SU-DHL-6 (cell line): ENCODE measurements at regions not wholly inside any gene's neighbourhood (a gene's known extent, or its start where the extent isn't known, plus 50 kb on each side); places are given as distances from the start of the nearest gene placed in this dataset.
"Not testable (repeated sequence)": the region's sequence is repeated elsewhere in the genome, so short reads cannot be mapped to it uniquely, and the experiment has no call there.

Source experiments
- H2AFZ ChIP-seq: fragments of 200-600 bp; sonication (generic); 2 replicates; pipeline ENCODE4 v1.6.1; 2014; ENCODE audit warnings: low read depth, mild to moderate bottlenecking, moderate library complexity, mixed read lengths, antibody characterized with exemption, low read length; ENCODE audit not compliant: severe bottlenecking
- H3F3A ChIP-seq: fragments of 200-600 bp; shearing (Covaris generic); 2 replicates; pipeline ENCODE4 v1.6.0; 2016; ENCODE audit warnings: antibody characterized with exemption, mild to moderate bottlenecking; ENCODE audit not compliant: insufficient read depth
- H3K27ac ChIP-seq: fragments of 200-600 bp; sonication (generic); 2 replicates; pipeline ENCODE4 v1.5.1; 2016; ENCODE audit warnings: low read depth, mild to moderate bottlenecking, low read length, moderate library complexity, mixed read lengths
- H3K27me3 ChIP-seq: fragments of 200-600 bp; sonication (generic), shearing (Covaris generic); 2 replicates; pipeline ENCODE4 v1.6.0; 2014; ENCODE audit warnings: mild to moderate bottlenecking, low read length
- H3K36me3 ChIP-seq: fragments of 200-600 bp; sonication (generic); 2 replicates; pipeline ENCODE4 v1.6.1; 2014; ENCODE audit warnings: mild to moderate bottlenecking, low read length, mixed read lengths
- H3K4me2 ChIP-seq: fragments of 300-600, 200-600 bp; shearing (Covaris generic), sonication (generic); 2 replicates; pipeline ENCODE4 v1.6.0; 2014; ENCODE audit warnings: low read length, low read depth, mild to moderate bottlenecking; ENCODE audit not compliant: poor library complexity, severe bottlenecking
- H3K4me3 ChIP-seq: fragments of 200-600 bp; sonication (generic); 2 replicates; pipeline ENCODE4 v1.5.1; 2014; ENCODE audit warnings: antibody characterized with exemption, low read length, mild to moderate bottlenecking, mixed read lengths; ENCODE audit not compliant: insufficient read depth, poor library complexity, severe bottlenecking
- H3K79me2 ChIP-seq: fragments of 200-600 bp; sonication (generic); 2 replicates; pipeline ENCODE4 v1.6.1; 2014; ENCODE audit warnings: mild to moderate bottlenecking, low read length, moderate library complexity; ENCODE audit not compliant: insufficient read depth
- H3K9ac ChIP-seq: fragments of 200-600 bp; sonication (generic); 2 replicates; pipeline ENCODE4 v1.7.0; 2014; ENCODE audit warnings: mild to moderate bottlenecking, low read length
- H3K9me2 ChIP-seq: fragments of 200-600 bp; sonication (generic); replicated peaks from 2 replicates; pipeline ENCODE4 v1.6.1; 2014; ENCODE audit warnings: low read length; ENCODE audit not compliant: insufficient read depth
- H3K9me3 ChIP-seq: fragments of 200-600 bp; sonication (generic); 2 replicates; pipeline ENCODE4 v1.6.1; 2014; ENCODE audit warnings: low read length, mixed read lengths; ENCODE audit not compliant: insufficient read depth
- H4K20me1 ChIP-seq: fragments of 200-600 bp; sonication (generic); 2 replicates; pipeline ENCODE4 v1.6.1; 2014; ENCODE audit warnings: low read depth, mild to moderate bottlenecking, antibody characterized with exemption, low read length, moderate library complexity, mixed read lengths
- CTCF ChIP-seq: fragments of 200-600 bp; sonication (generic); IDR thresholded peaks from one replicate; pipeline ENCODE4 v1.5.1; 2017; ENCODE audit warnings: antibody characterized with exemption, mild to moderate bottlenecking, low read length, moderate library complexity; ENCODE audit not compliant: insufficient read depth, poor library complexity, severe bottlenecking
- EZH2phosphoT487 ChIP-seq: fragments of 200-600 bp; sonication (generic), shearing (Covaris generic); conservative IDR thresholded peaks from 2 replicates; pipeline ENCODE4 v1.6.1; 2018; ENCODE audit warnings: mild to moderate bottlenecking, antibody characterized with exemption, low read length, moderate library complexity, mixed read lengths

GRCh38 chr3:61429106-61429505, 132.3 kb upstream of the PTPRG start:
- H3K9me3 ChIP-seq = no peaks in the 10 kb centered on the region
- H3K27me3 ChIP-seq = no peaks in the 10 kb centered on the region
- H4K20me1 ChIP-seq = no peaks in the 10 kb centered on the region
- H2AFZ ChIP-seq = no peak overlapping the region
- no peak overlapping the region for H3K9ac ChIP-seq
- TF ChIP-seq CTCF (no peak), EZH2phosphoT487 (no peak)
- H3K4me2 ChIP-seq = no peak overlapping the region
- no peak overlapping the region for H3K27ac ChIP-seq
- no peaks in the 10 kb centered on the region for H3K9me2 ChIP-seq
- H3F3A ChIP-seq = no peaks in the 10 kb centered on the region
- no peaks in the 10 kb centered on the region for H3K79me2 ChIP-seq
- H3K36me3 ChIP-seq = no peaks in the 10 kb centered on the region
- no peak overlapping the region for H3K4me3 ChIP-seq

DNA sequence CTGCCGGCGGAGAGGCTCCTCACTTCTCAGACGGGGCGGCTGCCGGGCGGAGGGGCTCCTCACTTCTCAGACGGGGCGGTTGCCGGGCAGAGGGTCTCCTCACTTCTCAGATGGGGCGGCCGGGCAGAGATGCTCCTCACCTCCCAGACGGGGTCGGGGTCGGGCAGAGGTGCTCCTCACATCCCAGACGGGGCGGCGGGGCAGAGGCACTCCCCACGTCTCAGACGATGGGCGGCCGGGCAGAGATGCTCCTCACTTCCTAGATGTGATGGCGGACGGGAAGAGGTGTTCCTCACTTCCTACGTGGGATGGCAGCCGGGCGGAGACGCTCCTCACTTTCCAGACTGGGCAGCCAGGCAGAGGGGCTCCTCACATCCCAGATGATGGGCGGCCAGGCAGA, 126.5 kb upstream of the PTPRG start:
- H3K9me3 ChIP-seq, H2AFZ ChIP-seq, H3K27me3 ChIP-seq, H3K4me3 ChIP-seq, H4K20me1 ChIP-seq, H3K36me3 ChIP-seq, H3K4me2 ChIP-seq, H3K9me2 ChIP-seq, H3F3A ChIP-seq, H3K27ac ChIP-seq, H3K9ac ChIP-seq, H3K79me2 ChIP-seq: not testable (repeated sequence)

- not testable (repeated sequence) for H3K4me3 ChIP-seq, H3K79me2 ChIP-seq, H4K20me1 ChIP-seq, H3K9ac ChIP-seq, H3K9me3 ChIP-seq, H3F3A ChIP-seq, H3K4me2 ChIP-seq, H3K27ac ChIP-seq, H3K27me3 ChIP-seq, H3K36me3 ChIP-seq, H3K9me2 ChIP-seq, H2AFZ ChIP-seq
Observed at GRCh38 chr3:61435361-61435760, 126.0 kb upstream of the PTPRG start.

DNA sequence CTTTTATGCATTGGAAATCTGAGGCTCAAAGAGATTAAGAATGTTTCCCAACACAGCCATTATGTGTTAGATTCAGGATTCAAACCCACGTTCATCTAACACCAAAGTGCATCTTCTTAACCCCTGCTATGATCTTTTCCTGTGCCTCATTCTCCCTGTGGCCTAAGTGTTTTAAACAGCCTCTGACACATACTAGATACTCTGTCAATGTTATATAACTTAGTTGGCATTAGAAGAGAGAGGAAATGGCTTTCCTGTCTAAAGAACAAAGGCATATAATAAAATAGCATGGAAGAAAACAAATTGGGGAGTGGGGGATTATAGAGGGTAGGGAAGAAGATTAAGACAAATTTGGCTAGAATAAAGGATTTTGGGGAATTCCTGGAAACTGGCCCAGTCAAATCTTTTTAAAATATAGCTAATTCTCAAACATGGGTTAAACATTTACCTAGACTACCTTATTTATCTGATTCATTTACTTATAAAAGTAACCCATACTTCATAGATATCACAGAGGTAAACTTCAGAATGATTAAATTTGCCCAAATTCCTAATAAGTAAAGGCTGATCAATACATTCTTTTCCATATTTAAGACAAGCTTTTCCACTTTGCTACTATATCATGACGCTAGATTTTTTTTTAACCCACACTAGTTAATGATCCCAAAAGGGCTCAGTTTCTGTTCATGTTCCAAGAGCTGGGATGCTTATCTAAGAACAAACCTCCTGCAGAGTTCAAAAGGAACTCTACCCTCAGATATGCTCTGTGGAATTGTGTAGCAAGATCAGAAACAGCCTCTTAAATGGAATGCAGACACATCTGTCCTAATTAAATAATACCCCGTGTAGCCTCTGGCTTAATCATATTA, 122.9 kb upstream of the PTPRG start:
- Histone ChIP-seq H3K9me2 (0 out of 2 replicates have a peak, but pooled peaks cover 4% of the 10 kb centered on the region), H3K36me3 (no peaks in the 10 kb centered on the region), H3K79me2 (no peaks in the 10 kb centered on the region), H4K20me1 (no peaks in the 10 kb centered on the region), H3K27me3 (no peaks in the 10 kb centered on the region), H3K9me3 (no peaks in the 10 kb centered on the region), H3F3A (no peaks in the 10 kb centered on the region), H3K4me2 (no peak overlapping the region), H3K4me3 (no peak overlapping the region), H2AFZ (no peak overlapping the region), H3K27ac (no peak overlapping the region), H3K9ac (no peak overlapping the region)
- no peak for TF ChIP-seq EZH2phosphoT487
- TF ChIP-seq CTCF = no peak
